BLaER1 (cell line): ENCODE measurements at regions not wholly inside any gene's neighbourhood (a gene's known extent, or its start where the extent isn't known, plus 50 kb on each side); places are given as distances from the start of the nearest gene placed in this dataset.

Experiments
- H3K27ac ChIP-seq: shearing (Covaris generic); formaldehyde crosslinking; 2 replicates; pipeline ENCODE4 v1.8.1; 2022
- H3K27me3 ChIP-seq: shearing (Covaris generic); formaldehyde crosslinking; 2 replicates; pipeline ENCODE4 v1.8.1; 2022
- H3K36me3 ChIP-seq: shearing (Covaris generic); formaldehyde crosslinking; 2 replicates; pipeline ENCODE4 v1.8.1; 2022
- H3K4me1 ChIP-seq: shearing (Covaris generic); formaldehyde crosslinking; 2 replicates; pipeline ENCODE4 v1.8.1; 2022
- H3K4me2 ChIP-seq: shearing (Covaris generic); formaldehyde crosslinking; 2 replicates; pipeline ENCODE4 v1.8.1; 2022
- H3K4me3 ChIP-seq: shearing (Covaris generic); formaldehyde crosslinking; 2 replicates; pipeline ENCODE4 v1.8.1; 2022
- H3K9ac ChIP-seq: shearing (Covaris generic); formaldehyde crosslinking; 2 replicates; pipeline ENCODE4 v1.8.1; 2022
- H3K9me3 ChIP-seq: shearing (Covaris generic); formaldehyde crosslinking; 2 replicates; pipeline ENCODE4 v1.8.1; 2022
- H4K20me1 ChIP-seq: shearing (Covaris generic); formaldehyde crosslinking; 2 replicates; pipeline ENCODE4 v1.8.1; 2022
- Cebpa-rat ChIP-seq: shearing (Covaris generic); IDR thresholded peaks from 2 replicates; pipeline ENCODE4 v1.8.1; 2022

DNA sequence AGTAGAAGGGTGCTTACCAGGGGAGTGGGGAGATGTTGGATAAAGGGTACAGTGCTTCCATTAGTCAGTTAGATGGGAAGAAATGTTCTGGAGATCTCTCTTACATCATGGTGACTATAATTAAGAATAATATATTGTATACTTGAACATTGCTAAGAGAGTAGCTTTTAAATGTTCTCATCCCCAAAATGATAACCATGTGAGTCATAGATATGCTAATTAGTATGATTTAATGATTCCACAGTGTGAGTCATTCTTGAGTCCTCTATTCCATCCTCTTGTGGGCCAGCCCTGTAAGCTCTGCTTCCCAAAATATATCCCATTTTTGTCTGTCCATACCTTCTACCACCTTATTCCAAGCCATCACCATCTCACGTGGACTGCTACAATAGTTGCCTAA lies 80.6 kb upstream of the CDH11 start:
- no peak overlapping the region for H3K4me3 ChIP-seq
- no peaks in the 10 kb centered on the region for H3K4me1 ChIP-seq
- H3K9ac ChIP-seq = no peak overlapping the region
- H3K27me3 ChIP-seq = no peaks in the 10 kb centered on the region
- no peak overlapping the region for H3K27ac ChIP-seq
- H4K20me1 ChIP-seq = no peaks in the 10 kb centered on the region
- TF ChIP-seq Cebpa-rat = no peak
- H3K36me3 ChIP-seq = no peaks in the 10 kb centered on the region
- no peak overlapping the region for H3K4me2 ChIP-seq
- no peaks in the 10 kb centered on the region for H3K9me3 ChIP-seq

DNA sequence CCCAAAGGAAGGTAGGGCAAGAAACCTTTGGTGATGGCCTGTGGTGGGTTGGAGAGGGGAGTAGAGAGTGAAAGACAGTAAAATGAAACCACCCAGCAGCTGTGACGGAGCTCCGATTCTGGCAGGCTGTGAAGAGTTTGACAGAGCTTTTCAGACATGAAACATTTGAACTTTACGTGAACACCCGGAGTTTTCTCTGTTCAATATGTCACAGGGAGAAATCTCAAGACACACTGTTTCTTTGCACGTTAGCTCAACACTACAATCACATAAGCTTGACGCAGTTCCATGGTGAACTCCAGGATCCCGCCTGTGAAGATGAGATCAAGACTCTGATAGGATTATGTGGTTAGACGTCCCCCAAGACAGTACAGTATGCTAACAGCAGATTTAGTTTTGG lies 79.6 kb upstream of the CDH11 start:
- Histone ChIP-seq H3K4me2 (no peak overlapping the region), H3K36me3 (no peaks in the 10 kb centered on the region), H3K27ac (no peak overlapping the region), H3K9ac (no peak overlapping the region), H3K9me3 (no peaks in the 10 kb centered on the region), H3K4me1 (no peaks in the 10 kb centered on the region), H3K27me3 (no peaks in the 10 kb centered on the region), H4K20me1 (no peaks in the 10 kb centered on the region), H3K4me3 (no peak overlapping the region)
- no peak for TF ChIP-seq Cebpa-rat

DNA sequence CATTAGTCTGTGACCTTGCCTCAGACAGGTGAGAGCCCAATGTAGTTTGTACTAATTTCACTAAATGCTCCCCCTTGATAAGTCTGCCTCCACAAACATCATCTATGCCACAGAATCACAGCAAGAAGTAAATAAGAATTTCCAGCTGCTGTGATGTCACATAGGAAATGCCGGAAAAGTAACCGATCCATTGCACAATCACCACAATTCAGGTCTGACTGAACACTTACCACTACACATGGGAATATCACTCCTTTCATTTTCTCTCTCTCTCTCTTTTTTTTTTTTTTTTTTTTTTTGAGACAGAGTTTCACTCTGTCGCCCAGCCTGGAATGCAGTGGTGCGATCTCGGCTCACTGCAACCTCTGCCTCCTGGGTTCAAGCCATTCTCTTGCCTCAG lies 79.0 kb upstream of the CDH11 start:
- no peak overlapping the region for H3K4me2 ChIP-seq
- no peaks in the 10 kb centered on the region for H3K27me3 ChIP-seq
- H3K36me3 ChIP-seq = no peaks in the 10 kb centered on the region
- no peak for TF ChIP-seq Cebpa-rat
- H3K27ac ChIP-seq = no peak overlapping the region
- H3K9ac ChIP-seq = no peak overlapping the region
- H3K9me3 ChIP-seq = no peaks in the 10 kb centered on the region
- no peak overlapping the region for H3K4me3 ChIP-seq
- H3K4me1 ChIP-seq = no peaks in the 10 kb centered on the region
- H4K20me1 ChIP-seq = no peaks in the 10 kb centered on the region

DNA sequence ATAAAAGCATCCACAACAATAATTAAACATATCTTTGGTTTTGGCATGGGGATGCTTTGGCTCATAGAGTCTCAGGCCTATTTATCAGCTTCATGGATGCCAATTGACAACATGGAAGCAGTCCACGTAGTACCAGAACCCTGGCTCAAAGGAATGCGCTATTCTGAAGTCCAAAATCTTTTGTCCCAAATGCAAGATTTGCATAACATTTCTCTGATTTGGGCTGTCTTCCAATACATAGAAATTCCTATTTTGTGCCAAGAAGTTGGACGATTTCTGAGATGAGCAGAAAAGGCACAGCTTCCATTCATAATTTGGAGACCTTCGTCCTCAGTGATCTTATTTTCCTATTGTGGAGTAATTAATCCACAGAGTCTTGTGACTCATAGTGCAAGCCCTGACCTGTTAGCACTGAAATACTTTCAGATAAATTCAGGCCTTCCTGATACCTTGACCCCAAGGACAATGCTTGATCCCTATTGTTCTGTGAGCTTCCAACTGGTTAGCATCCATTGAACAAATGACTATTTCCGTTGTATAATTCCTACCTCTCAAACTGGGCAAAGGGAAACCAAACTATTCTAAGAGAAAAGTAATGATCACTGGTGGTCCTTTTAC lies 78.4 kb upstream of the CDH11 start:
- Histone ChIP-seq H3K4me1 (no peaks in the 10 kb centered on the region), H3K36me3 (no peaks in the 10 kb centered on the region), H3K9ac (no peak overlapping the region), H4K20me1 (no peaks in the 10 kb centered on the region), H3K27ac (no peak overlapping the region), H3K27me3 (no peaks in the 10 kb centered on the region), H3K4me3 (no peak overlapping the region), H3K4me2 (no peak overlapping the region), H3K9me3 (no peaks in the 10 kb centered on the region)
- no peak for TF ChIP-seq Cebpa-rat

DNA sequence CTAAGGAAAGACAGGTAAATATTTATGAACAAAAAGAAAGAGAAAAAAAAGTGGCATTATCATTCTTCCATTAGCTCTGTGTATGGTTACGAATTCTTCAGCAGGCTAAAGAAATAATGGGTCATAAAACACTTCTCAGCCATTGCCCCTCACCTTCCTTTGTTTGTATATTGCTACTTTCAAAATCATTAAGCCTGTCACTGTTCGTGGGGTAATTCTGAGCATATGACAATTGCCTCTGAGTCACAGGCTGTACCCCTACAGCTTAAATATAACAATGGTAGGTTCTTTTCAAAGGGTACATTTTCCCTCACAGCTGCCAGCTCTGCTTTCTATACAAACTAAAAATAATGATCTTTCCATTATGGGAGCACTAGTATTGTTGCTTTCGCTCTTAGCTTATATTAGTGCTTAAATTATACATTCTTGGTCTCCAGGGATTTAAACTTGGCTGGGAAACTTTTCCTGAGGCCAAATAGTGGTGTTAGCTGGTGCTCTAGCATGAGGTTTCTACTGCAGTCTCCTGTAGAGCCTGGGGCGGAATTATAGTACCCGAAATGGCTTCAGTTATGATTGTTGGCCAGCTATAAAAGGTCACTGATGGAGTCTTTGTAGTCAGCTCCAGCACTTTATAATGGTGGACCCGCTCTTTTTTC lies 74.7 kb upstream of the CDH11 start:
- Histone ChIP-seq H3K36me3 (no peaks in the 10 kb centered on the region), H3K9me3 (no peaks in the 10 kb centered on the region), H3K4me3 (no peak overlapping the region), H3K27me3 (no peaks in the 10 kb centered on the region), H3K4me2 (no peak overlapping the region), H3K9ac (no peak overlapping the region), H4K20me1 (no peaks in the 10 kb centered on the region), H3K4me1 (no peaks in the 10 kb centered on the region), H3K27ac (no peak overlapping the region)
- no peak for TF ChIP-seq Cebpa-rat

DNA sequence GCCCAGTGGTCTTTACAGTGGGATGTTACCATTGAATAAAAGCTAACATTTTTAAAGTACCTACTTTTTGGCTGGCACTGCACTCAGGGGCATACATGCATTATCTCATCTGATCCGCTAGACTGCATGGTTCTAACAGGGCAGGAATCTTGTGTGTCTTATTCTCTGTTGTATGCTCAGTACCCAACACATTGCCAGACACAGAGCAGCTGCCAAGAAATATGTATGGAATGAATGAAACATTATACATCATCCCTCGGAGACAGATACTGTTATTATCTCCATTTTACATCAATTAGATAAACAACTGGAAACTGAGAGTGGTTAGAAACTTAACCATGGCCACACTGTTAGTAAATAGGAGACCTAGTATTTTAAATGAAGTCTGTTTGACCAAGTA lies 74.1 kb upstream of the CDH11 start:
- Histone ChIP-seq H3K9me3 (no peaks in the 10 kb centered on the region), H3K4me2 (no peak overlapping the region)

DNA sequence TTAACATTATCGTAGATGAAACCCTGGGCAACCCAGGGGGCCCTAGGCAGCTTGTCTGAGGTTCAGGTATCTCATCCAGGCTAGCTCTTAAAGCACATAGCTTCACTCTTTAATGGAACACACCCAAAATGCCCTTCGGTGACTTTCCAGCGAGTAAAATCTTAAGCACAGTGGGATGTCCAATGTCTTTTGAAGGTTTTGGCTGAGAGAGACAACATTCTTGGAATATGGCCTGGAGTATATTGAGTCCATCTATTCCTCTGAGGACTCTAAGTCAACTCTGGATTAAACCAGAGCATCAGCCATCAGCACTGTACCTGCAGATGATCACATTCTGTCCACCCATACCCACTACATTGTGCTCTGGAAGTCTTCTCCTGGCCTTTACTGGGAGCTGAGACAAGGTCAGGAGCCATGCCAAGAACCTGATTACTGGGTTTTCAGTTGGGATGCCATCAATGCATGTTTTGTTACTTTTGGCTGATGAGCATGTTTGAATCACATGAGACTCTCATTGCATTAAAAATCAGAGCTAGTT lies 63.4 kb upstream of the CDH11 start:
- TF ChIP-seq Cebpa-rat = no peak
- H3K4me2 ChIP-seq = no peak overlapping the region
- no peaks in the 10 kb centered on the region for H3K9me3 ChIP-seq
- H4K20me1 ChIP-seq = no peaks in the 10 kb centered on the region
- no peaks in the 10 kb centered on the region for H3K27me3 ChIP-seq
- H3K27ac ChIP-seq = no peak overlapping the region
- H3K9ac ChIP-seq = no peak overlapping the region
- no peak overlapping the region for H3K4me3 ChIP-seq
- no peaks in the 10 kb centered on the region for H3K4me1 ChIP-seq
- H3K36me3 ChIP-seq = no peaks in the 10 kb centered on the region

More for the DNA sequence above, 74.1 kb upstream of the CDH11 start:
- no peaks in the 10 kb centered on the region for H3K36me3 ChIP-seq
- H3K4me3 ChIP-seq = no peak overlapping the region
- H4K20me1 ChIP-seq = no peaks in the 10 kb centered on the region
- no peaks in the 10 kb centered on the region for H3K4me1 ChIP-seq
- TF ChIP-seq Cebpa-rat = no peak
- H3K27ac ChIP-seq = no peak overlapping the region
- no peak overlapping the region for H3K9ac ChIP-seq
- H3K27me3 ChIP-seq = no peaks in the 10 kb centered on the region

DNA sequence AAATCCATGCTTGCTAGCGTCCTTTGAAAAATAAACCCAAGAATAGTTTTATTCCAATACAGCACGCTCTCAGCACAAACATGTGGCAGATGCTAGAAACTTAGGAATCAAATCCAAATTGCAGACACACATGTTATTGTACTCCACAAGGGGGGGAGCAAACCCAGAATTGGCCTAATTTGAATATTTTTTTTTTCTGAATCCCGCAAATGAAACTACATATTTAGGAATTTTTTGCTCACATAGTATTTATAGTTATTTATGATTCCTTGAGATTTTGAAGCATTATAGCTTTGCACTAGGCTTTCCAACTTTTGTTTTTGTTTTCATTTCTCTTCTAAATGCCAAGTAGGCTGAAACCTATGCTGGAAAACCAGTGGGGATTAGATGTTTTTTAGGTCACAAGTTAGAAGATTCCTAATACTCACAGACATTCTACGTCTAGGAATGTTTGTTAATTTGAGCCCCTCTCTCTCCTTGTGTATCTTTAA lies 59.3 kb upstream of the CDH11 start:
- no peak for TF ChIP-seq Cebpa-rat
- no peaks in the 10 kb centered on the region for H3K9me3 ChIP-seq
- no peak overlapping the region for H3K27ac ChIP-seq

DNA sequence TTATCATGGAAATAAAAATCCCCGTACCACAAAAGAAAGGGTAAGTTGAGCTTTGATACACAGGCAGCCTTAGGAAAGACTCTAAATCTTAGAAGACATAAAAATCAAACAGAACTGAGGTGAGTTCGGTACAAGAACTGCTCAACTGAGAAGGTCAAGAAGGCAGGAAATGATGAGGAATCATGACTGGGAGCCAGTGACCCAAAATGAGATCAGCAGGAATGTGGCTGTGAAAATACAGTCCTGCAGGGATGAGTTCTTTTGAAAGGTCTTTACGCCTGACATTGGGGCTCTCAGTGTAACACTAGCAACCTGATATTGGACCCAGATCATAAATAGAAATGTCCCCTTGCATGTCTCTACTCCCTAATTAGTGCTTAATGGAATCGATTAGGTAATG lies 56.3 kb upstream of the CDH11 start:
- Histone ChIP-seq H3K4me3 (no peak overlapping the region), H3K27me3 (no peaks in the 10 kb centered on the region), H3K36me3 (no peaks in the 10 kb centered on the region), H3K4me2 (no peak overlapping the region), H3K27ac (no peak overlapping the region), H3K9me3 (no peaks in the 10 kb centered on the region), H3K4me1 (no peaks in the 10 kb centered on the region), H3K9ac (no peak overlapping the region), H4K20me1 (no peaks in the 10 kb centered on the region)
- no peak for TF ChIP-seq Cebpa-rat

More for the DNA sequence above, 59.3 kb upstream of the CDH11 start:
- H3K27me3 ChIP-seq = no peaks in the 10 kb centered on the region
- no peaks in the 10 kb centered on the region for H3K36me3 ChIP-seq
- no peaks in the 10 kb centered on the region for H4K20me1 ChIP-seq
- no peaks in the 10 kb centered on the region for H3K4me1 ChIP-seq
- H3K4me3 ChIP-seq = no peak overlapping the region
- no peak overlapping the region for H3K4me2 ChIP-seq
- H3K9ac ChIP-seq = no peak overlapping the region

DNA sequence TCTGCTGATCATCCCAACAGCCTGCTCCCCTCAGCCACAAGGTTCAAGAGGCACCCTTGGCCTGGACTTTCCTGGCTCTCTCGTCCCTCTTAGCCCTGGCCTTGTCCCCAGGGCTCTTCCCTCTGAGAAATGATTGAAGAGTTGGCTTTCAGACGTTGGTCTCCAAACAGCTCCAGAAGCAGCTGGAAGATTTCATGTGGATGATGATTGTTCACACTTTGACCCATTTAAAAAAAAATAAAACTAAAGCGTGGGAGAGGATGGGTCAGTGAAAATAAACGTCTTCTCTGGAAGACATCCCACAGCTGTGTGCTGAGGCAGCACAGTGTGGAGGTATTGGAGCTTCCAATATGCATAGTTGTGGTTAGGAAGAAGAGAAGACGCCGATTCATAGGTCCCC lies 54.7 kb upstream of the CDH11 start:
- no peaks in the 10 kb centered on the region for H3K27me3 ChIP-seq
- H3K9ac ChIP-seq = no peak overlapping the region
- H3K4me3 ChIP-seq = no peak overlapping the region
- H3K36me3 ChIP-seq = no peaks in the 10 kb centered on the region
- no peak overlapping the region for H3K27ac ChIP-seq
- no peak for TF ChIP-seq Cebpa-rat
- no peak overlapping the region for H3K4me2 ChIP-seq
- no peaks in the 10 kb centered on the region for H3K4me1 ChIP-seq
- no peaks in the 10 kb centered on the region for H4K20me1 ChIP-seq
- H3K9me3 ChIP-seq = no peaks in the 10 kb centered on the region
